SK-N-SH (cell line): ENCODE measurements at regions not wholly inside any gene's neighbourhood (a gene's known extent, or its start where the extent isn't known, plus 50 kb on each side); places are given as distances from the start of the nearest gene placed in this dataset.

ENCODE experiments used
- CTCF ChIA-PET: fragments of 300-600, 350-600 bp; formaldehyde crosslinking; extraction: SDS; loops from one replicate; lab custom pipeline; 2021; lab: Yijun Ruan, JAX
- POLR2A ChIA-PET: fragments of 350-600 bp; sonication (Branson Sonifier 250); formaldehyde crosslinking; extraction: SDS; loops from one replicate; lab custom pipeline; 2020; ENCODE audit warnings: antibody characterized with exemption, inconsistent platforms; lab: Yijun Ruan, JAX
- DNase-seq: peaks from one replicate; pipeline ENCODE4 v3.0.0; 2012
- H2AFZ ChIP-seq: fragments of 200-600 bp; sonication (generic); 2 replicates; pipeline ENCODE4 v1.8.1; 2016; ENCODE audit warnings: antibody characterized with exemption, mild to moderate bottlenecking, low read depth
- H3F3A ChIP-seq: fragments of 200-600 bp; sonication (generic); replicated peaks from 2 replicates; pipeline ENCODE3; 2016; ENCODE audit warnings: antibody characterized with exemption, mild to moderate bottlenecking; ENCODE audit not compliant: insufficient read depth
- H3K27ac ChIP-seq, 2 experiments: fragments of 200-500 bp in 1 of 2; fragments of 200-600 bp in 1 of 2; sonication (Bioruptor generic) in 1 of 2; sonication (generic), shearing (Covaris generic) in 1 of 2; 2 replicates each; pipeline versions ENCODE4 v1.5.1 to v1.6.1; 2014 to 2016; ENCODE audit warnings: low read depth in 2 of 2, inconsistent platforms in 1 of 2, low read length in 1 of 2, mild to moderate bottlenecking in 1 of 2, mixed read lengths in 1 of 2
- H3K27me3 ChIP-seq: fragments of 200-600 bp; sonication (generic), shearing (Covaris generic); 2 replicates; pipeline ENCODE4 v1.6.1; 2016; ENCODE audit warnings: mixed run types; ENCODE audit not compliant: insufficient read depth
- H3K36me3 ChIP-seq, 2 experiments: fragments of 200-500 bp in 1 of 2; fragments of 200-600 bp in 1 of 2; sonication (Bioruptor generic) in 1 of 2; sonication (generic) in 1 of 2; replicated peaks in 1 of 2; 2 replicates each; pipeline versions ENCODE3 to v1.5.1; 2014 to 2016; ENCODE audit warnings: low read length in 1 of 2, mild to moderate bottlenecking in 1 of 2; ENCODE audit not compliant: insufficient read depth in 2 of 2, control insufficient read depth in 1 of 2
- H3K4me1 ChIP-seq, 2 experiments: fragments of 200-500 bp in 1 of 2; fragments of 200-600 bp in 1 of 2; sonication (Bioruptor generic) in 1 of 2; sonication (generic), shearing (Covaris generic) in 1 of 2; 2 replicates each; pipeline versions ENCODE4 v1.5.1 to v1.6.1; 2014 to 2016; ENCODE audit warnings: low read depth in 1 of 2, low read length in 1 of 2, mixed run types in 1 of 2; ENCODE audit not compliant: insufficient read depth in 2 of 2, control insufficient read depth in 1 of 2
- H3K4me2 ChIP-seq: fragments of 200-600 bp; sonication (generic), shearing (Covaris generic); 2 replicates; pipeline ENCODE4 v1.6.1; 2017; ENCODE audit warnings: mixed run types
- H3K4me3 ChIP-seq, 2 experiments: fragments of 200-500 bp in 1 of 2; fragments of 200-600 bp in 1 of 2; sonication (Bioruptor generic) in 1 of 2; sonication (generic), shearing (Covaris generic) in 1 of 2; 2 replicates each; pipeline versions ENCODE4 v1.5.1 to v1.8.1; 2014 to 2016; ENCODE audit warnings: low read depth in 2 of 2, inconsistent platforms in 1 of 2, low read length in 1 of 2, mild to moderate bottlenecking in 1 of 2, mixed read lengths in 1 of 2, moderate library complexity in 1 of 2
- H3K79me2 ChIP-seq: fragments of 200-600 bp; sonication (generic); 2 replicates; pipeline ENCODE4 v1.8.1; 2017; ENCODE audit warnings: mild to moderate bottlenecking; ENCODE audit not compliant: insufficient read depth
- H3K9ac ChIP-seq: fragments of 200-600 bp; sonication (generic); 2 replicates; pipeline ENCODE4 v1.6.1; 2017; ENCODE audit warnings: mixed run types
- H3K9me2 ChIP-seq: fragments of 200-600 bp; sonication (generic); 2 replicates; pipeline ENCODE4 v1.6.1; 2017; ENCODE audit warnings: mixed run types
- H3K9me3 ChIP-seq: fragments of 200-600 bp; sonication (generic); 2 replicates; pipeline ENCODE4 v1.6.1; 2017; ENCODE audit warnings: mixed run types, mild to moderate bottlenecking, moderate library complexity
- H4K20me1 ChIP-seq: fragments of 200-600 bp; sonication (generic); 2 replicates; pipeline ENCODE4 v1.6.1; 2017; ENCODE audit warnings: mild to moderate bottlenecking, mixed run types; ENCODE audit not compliant: insufficient read depth
- CHD2 ChIP-seq: fragments of 150-350 bp; IDR thresholded peaks from 2 replicates; pipeline ENCODE4 v1.6.1; 2018; ENCODE audit warnings: low read length; ENCODE audit not compliant: partially characterized antibody
- ELF1 ChIP-seq: IDR thresholded peaks from 2 replicates; pipeline ENCODE4 v1.4.0; 2012
- FOSL2 ChIP-seq: IDR thresholded peaks from 2 replicates; pipeline ENCODE4 v1.4.0; 2012; ENCODE audit warnings: low read depth, mild to moderate bottlenecking, moderate library complexity, borderline replicate concordance
- FOXM1 ChIP-seq: IDR thresholded peaks from 2 replicates; pipeline ENCODE4 v1.4.0; 2012; ENCODE audit warnings: low read depth, mild to moderate bottlenecking
- GABPA ChIP-seq: IDR thresholded peaks from 2 replicates; pipeline ENCODE4 v1.4.0; 2012; ENCODE audit warnings: low read depth, mild to moderate bottlenecking
- NRF1 ChIP-seq: IDR thresholded peaks from 2 replicates; pipeline ENCODE4 v1.6.1; 2012; ENCODE audit warnings: low read depth, mild to moderate bottlenecking, low read length
- PBX3 ChIP-seq: IDR thresholded peaks from 2 replicates; pipeline ENCODE4; 2012
- POLR2AphosphoS5 ChIP-seq: IDR thresholded peaks from 2 replicates; pipeline ENCODE4 v1.6.1; 2012; ENCODE audit warnings: low read depth, low read length
- RAD21 ChIP-seq: IDR thresholded peaks from 2 replicates; pipeline ENCODE4 v1.6.1; 2012; ENCODE audit warnings: mild to moderate bottlenecking, low read length
- RCOR1 ChIP-seq: fragments of 150-350 bp; IDR thresholded peaks from 2 replicates; pipeline ENCODE4 v1.6.1; 2017; ENCODE audit warnings: antibody characterized with exemption, low read length
- RXRA ChIP-seq: IDR thresholded peaks from 2 replicates; pipeline ENCODE4 v1.4.0; 2012; ENCODE audit warnings: low read depth, mild to moderate bottlenecking, borderline replicate concordance
- SIN3A ChIP-seq: IDR thresholded peaks from 2 replicates; pipeline ENCODE4 v1.6.1; 2012; ENCODE audit warnings: low read depth, mild to moderate bottlenecking, low read length, moderate library complexity, borderline replicate concordance
- SMC3 ChIP-seq: IDR thresholded peaks from 2 replicates; pipeline ENCODE4 v1.6.1; 2012; ENCODE audit warnings: low read depth, low read length, improper control_type of control experiment
- WGBS: methylation state at CpG from one replicate; pipeline ENCODE4 v1.1.6; 2017; ENCODE audit warnings: low lambda C conversion rate; 5-methylcytosine and 5-hydroxymethylcytosine counted together
- TF ChIP-seq, protein P1 (sequence below): fragments of 200-600 bp; sonication (generic); IDR thresholded peaks from 2 replicates; pipeline ENCODE4 v1.6.1; 2017; ENCODE audit warnings: antibody characterized with exemption, mild to moderate bottlenecking, moderate library complexity
- TF ChIP-seq, protein P2 (sequence below): IDR thresholded peaks from 2 replicates; pipeline ENCODE4 v1.4.0; 2012; ENCODE audit warnings: low read depth, borderline replicate concordance
- TF ChIP-seq, protein P3 (sequence below): IDR thresholded peaks from 2 replicates; pipeline ENCODE4 v1.4.0; 2012; ENCODE audit warnings: low read depth

GRCh38 chr4:59666645-59667044, 1533.5 kb upstream of the ADGRL3 start:
- Histone ChIP-seq H4K20me1 (no peaks in the 10 kb centered on the region), H3K4me1 (no peaks in the 10 kb centered on the region), H3K4me3 (no peak overlapping the region), H3K27ac (no peak overlapping the region), H3K4me2 (no peak overlapping the region), H3K9me3 (no peaks in the 10 kb centered on the region), H3K36me3 (no peaks in the 10 kb centered on the region), H3F3A (no peaks in the 10 kb centered on the region), H3K9me2 (no peaks in the 10 kb centered on the region), H2AFZ (no peak overlapping the region), H3K9ac (no peak overlapping the region), H3K79me2 (no peaks in the 10 kb centered on the region), H3K27me3 (no peaks in the 10 kb centered on the region)
- ChIA-PET POLR2A (no interaction called here), CTCF (no interaction called here)
- no peak for DNase-seq
- 20% methylated on average over 2 of the region's 2 CpGs for WGBS
- TF ChIP-seq SMC3, result no peak
- TF ChIP-seq SIN3A, result no peak
- no peak for TF ChIP-seq POLR2AphosphoS5
- TF ChIP-seq, protein P1, sequence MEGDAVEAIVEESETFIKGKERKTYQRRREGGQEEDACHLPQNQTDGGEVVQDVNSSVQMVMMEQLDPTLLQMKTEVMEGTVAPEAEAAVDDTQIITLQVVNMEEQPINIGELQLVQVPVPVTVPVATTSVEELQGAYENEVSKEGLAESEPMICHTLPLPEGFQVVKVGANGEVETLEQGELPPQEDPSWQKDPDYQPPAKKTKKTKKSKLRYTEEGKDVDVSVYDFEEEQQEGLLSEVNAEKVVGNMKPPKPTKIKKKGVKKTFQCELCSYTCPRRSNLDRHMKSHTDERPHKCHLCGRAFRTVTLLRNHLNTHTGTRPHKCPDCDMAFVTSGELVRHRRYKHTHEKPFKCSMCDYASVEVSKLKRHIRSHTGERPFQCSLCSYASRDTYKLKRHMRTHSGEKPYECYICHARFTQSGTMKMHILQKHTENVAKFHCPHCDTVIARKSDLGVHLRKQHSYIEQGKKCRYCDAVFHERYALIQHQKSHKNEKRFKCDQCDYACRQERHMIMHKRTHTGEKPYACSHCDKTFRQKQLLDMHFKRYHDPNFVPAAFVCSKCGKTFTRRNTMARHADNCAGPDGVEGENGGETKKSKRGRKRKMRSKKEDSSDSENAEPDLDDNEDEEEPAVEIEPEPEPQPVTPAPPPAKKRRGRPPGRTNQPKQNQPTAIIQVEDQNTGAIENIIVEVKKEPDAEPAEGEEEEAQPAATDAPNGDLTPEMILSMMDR, result no peak
- no peak for TF ChIP-seq RXRA
- TF ChIP-seq, protein P2, sequence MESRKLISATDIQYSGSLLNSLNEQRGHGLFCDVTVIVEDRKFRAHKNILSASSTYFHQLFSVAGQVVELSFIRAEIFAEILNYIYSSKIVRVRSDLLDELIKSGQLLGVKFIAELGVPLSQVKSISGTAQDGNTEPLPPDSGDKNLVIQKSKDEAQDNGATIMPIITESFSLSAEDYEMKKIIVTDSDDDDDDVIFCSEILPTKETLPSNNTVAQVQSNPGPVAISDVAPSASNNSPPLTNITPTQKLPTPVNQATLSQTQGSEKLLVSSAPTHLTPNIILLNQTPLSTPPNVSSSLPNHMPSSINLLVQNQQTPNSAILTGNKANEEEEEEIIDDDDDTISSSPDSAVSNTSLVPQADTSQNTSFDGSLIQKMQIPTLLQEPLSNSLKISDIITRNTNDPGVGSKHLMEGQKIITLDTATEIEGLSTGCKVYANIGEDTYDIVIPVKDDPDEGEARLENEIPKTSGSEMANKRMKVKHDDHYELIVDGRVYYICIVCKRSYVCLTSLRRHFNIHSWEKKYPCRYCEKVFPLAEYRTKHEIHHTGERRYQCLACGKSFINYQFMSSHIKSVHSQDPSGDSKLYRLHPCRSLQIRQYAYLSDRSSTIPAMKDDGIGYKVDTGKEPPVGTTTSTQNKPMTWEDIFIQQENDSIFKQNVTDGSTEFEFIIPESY, result no peak
- TF ChIP-seq, protein P3, sequence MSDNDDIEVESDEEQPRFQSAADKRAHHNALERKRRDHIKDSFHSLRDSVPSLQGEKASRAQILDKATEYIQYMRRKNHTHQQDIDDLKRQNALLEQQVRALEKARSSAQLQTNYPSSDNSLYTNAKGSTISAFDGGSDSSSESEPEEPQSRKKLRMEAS, result no peak
- TF ChIP-seq PBX3, result no peak
- TF ChIP-seq GABPA, result no peak
- TF ChIP-seq FOSL2, result no peak
- TF ChIP-seq RAD21, result no peak
- no peak for TF ChIP-seq NRF1
- no peak for TF ChIP-seq ELF1
- TF ChIP-seq FOXM1, result no peak
- TF ChIP-seq RCOR1, result no peak
- TF ChIP-seq CHD2, result no peak
